ENCODE measurements at regions not wholly inside any gene's neighbourhood (a gene's known extent, or its start where the extent isn't known, plus 50 kb on each side); places are given as distances from the start of the nearest gene placed in this dataset.

DNA sequence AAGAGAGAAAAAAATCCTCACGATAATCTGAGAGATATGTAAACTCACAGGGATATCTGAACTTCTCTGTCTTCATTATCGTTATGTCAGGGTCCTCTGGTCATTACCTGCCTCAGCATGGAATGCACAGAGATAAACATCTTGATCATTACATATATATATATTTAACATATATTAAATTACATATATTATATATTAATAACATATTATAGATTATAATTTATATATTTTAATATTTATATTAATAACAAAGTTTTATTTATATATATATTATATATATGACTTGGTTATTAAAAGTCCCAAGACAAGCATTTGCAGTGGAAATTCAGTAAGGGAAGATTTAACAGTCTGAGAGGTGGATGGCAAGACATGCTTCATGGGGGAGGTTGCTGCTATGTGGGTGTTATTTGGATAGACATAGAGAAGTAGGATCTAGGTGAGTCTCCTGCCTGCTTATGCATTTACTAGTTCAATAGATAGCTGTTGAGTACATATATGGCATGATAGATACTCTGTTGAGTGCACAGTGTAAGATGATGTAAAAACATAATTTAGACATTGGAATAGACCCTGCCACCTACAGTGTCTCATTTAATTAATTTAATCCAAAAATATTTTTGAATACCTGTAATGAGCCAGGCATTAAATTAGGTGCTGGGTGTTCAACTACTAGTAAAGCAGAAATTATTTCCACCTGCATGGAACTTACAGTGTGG, 255.2 kb downstream of the RAD51AP2 start:
- TF ChIP-seq RAD21 (IDR thresholded peaks at IDR 0.05; ENCODE audit: insufficient read depth, low read depth, low read length) = no peak
- TF ChIP-seq, protein P1, sequence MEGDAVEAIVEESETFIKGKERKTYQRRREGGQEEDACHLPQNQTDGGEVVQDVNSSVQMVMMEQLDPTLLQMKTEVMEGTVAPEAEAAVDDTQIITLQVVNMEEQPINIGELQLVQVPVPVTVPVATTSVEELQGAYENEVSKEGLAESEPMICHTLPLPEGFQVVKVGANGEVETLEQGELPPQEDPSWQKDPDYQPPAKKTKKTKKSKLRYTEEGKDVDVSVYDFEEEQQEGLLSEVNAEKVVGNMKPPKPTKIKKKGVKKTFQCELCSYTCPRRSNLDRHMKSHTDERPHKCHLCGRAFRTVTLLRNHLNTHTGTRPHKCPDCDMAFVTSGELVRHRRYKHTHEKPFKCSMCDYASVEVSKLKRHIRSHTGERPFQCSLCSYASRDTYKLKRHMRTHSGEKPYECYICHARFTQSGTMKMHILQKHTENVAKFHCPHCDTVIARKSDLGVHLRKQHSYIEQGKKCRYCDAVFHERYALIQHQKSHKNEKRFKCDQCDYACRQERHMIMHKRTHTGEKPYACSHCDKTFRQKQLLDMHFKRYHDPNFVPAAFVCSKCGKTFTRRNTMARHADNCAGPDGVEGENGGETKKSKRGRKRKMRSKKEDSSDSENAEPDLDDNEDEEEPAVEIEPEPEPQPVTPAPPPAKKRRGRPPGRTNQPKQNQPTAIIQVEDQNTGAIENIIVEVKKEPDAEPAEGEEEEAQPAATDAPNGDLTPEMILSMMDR (IDR thresholded peaks at IDR 0.05 in 2 of 3, conservative IDR thresholded peaks at IDR 0.05 in 1 of 3; ENCODE audit: control insufficient read depth in 2 of 3, extremely low read depth in 1 of 3, insufficient read depth in 1 of 3, low read depth in 3 of 3, low read length in 3 of 3) = no peak
- no peak for TF ChIP-seq NR2C2 (IDR thresholded peaks at IDR 0.05; ENCODE audit: borderline replicate concordance, control insufficient read depth, insufficient read length, low read depth)
- no peak for TF ChIP-seq SMC3 (IDR thresholded peaks at IDR 0.05; ENCODE audit: borderline replicate concordance, low read length)
- TF ChIP-seq ZZZ3 (IDR thresholded peaks at IDR 0.05; ENCODE audit: control insufficient read depth, insufficient read length, low read depth) = no peak
- TF ChIP-seq YY1 (IDR thresholded peaks at IDR 0.05; ENCODE audit: low read depth, low read length) = no peak
- no peak for TF ChIP-seq MYC (IDR thresholded peaks at IDR 0.05; ENCODE audit: insufficient read depth, insufficient read length, insufficient replicate concordance, low read length, severe bottlenecking)
- no peak for TF ChIP-seq SUPT20H (IDR thresholded peaks at IDR 0.05; ENCODE audit: borderline replicate concordance, control insufficient read depth, low read depth, low read length)
- TF ChIP-seq FOXM1 (IDR thresholded peaks at IDR 0.05; ENCODE audit: low read depth, low read length) = no peak
- TF ChIP-seq, protein P2, sequence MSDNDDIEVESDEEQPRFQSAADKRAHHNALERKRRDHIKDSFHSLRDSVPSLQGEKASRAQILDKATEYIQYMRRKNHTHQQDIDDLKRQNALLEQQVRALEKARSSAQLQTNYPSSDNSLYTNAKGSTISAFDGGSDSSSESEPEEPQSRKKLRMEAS (IDR thresholded peaks at IDR 0.05; ENCODE audit: low read depth, low read length) = no peak
